Glutamatergic neuron (in vitro differentiated cells): ENCODE measurements at regions not wholly inside any gene's neighbourhood (a gene's known extent, or its start where the extent isn't known, plus 50 kb on each side); places are given as distances from the start of the nearest gene placed in this dataset.

Experiments
- DNase-seq: peaks from one replicate; pipeline ENCODE4 v3.0.0; 2022
- H3K27ac Mint-ChIP-seq: one replicate; pipeline ENCODE4 v1.8.0; 2020; ENCODE audit warnings: mild to moderate bottlenecking, mixed read lengths, inconsistent platforms; ENCODE audit not compliant: unreplicated experiment
- H3K27me3 Mint-ChIP-seq: one replicate; pipeline ENCODE4 v1.8.0; 2020; ENCODE audit warnings: mild to moderate bottlenecking, moderate library complexity, mixed read lengths, inconsistent platforms; ENCODE audit not compliant: unreplicated experiment
- H3K36me3 Mint-ChIP-seq: one replicate; pipeline ENCODE4 v1.8.0; 2020; ENCODE audit warnings: mild to moderate bottlenecking, mixed read lengths, inconsistent platforms; ENCODE audit not compliant: unreplicated experiment
- H3K4me1 Mint-ChIP-seq: one replicate; pipeline ENCODE4 v1.8.0; 2020; ENCODE audit warnings: mild to moderate bottlenecking, low read depth, mixed read lengths, inconsistent platforms; ENCODE audit not compliant: unreplicated experiment
- H3K4me3 Mint-ChIP-seq: one replicate; pipeline ENCODE4 v1.8.0; 2020; ENCODE audit warnings: mild to moderate bottlenecking, mixed read lengths, inconsistent platforms; ENCODE audit not compliant: unreplicated experiment
- H3K9me3 Mint-ChIP-seq: one replicate; pipeline ENCODE4 v1.8.0; 2020; ENCODE audit warnings: mild to moderate bottlenecking, moderate library complexity, mixed read lengths, inconsistent platforms; ENCODE audit not compliant: unreplicated experiment
- TF ChIP-seq, protein P1 (sequence below): fragments of 200-600 bp; sonication (generic); IDR thresholded peaks from one replicate; pipeline ENCODE4 v1.5.0; 2021; ENCODE audit not compliant: partially characterized antibody, unreplicated experiment

DNA sequence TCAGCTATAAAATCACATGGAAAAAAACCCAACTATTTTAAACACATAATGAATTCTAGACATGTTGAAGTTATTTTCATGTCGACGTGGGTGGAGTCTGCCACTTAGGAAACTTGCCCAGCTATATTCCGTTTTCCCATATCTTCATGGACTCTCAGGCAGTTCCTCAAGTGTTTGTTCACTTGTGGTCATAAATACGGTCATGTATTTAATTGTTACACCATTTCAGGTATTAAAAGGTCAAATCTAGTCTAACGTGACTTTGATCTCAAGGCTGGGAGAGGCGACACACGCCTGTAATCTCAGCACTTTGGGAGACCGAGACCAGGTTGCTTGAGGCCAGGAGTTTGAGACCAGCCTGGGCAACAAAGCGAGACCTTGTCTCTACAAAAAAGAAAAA, 346.9 kb downstream of the PBX1 start:
- no peak overlapping the region for H3K27ac Mint-ChIP-seq
- H3K36me3 Mint-ChIP-seq, result no peaks in the 10 kb centered on the region
- no peak overlapping the region for H3K4me3 Mint-ChIP-seq
- H3K4me1 Mint-ChIP-seq, result no peaks in the 10 kb centered on the region
- H3K9me3 Mint-ChIP-seq, result no peaks in the 10 kb centered on the region
- no peaks in the 10 kb centered on the region for H3K27me3 Mint-ChIP-seq
- no peak for DNase-seq
- TF ChIP-seq, protein P1, sequence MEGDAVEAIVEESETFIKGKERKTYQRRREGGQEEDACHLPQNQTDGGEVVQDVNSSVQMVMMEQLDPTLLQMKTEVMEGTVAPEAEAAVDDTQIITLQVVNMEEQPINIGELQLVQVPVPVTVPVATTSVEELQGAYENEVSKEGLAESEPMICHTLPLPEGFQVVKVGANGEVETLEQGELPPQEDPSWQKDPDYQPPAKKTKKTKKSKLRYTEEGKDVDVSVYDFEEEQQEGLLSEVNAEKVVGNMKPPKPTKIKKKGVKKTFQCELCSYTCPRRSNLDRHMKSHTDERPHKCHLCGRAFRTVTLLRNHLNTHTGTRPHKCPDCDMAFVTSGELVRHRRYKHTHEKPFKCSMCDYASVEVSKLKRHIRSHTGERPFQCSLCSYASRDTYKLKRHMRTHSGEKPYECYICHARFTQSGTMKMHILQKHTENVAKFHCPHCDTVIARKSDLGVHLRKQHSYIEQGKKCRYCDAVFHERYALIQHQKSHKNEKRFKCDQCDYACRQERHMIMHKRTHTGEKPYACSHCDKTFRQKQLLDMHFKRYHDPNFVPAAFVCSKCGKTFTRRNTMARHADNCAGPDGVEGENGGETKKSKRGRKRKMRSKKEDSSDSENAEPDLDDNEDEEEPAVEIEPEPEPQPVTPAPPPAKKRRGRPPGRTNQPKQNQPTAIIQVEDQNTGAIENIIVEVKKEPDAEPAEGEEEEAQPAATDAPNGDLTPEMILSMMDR, result no peak

DNA sequence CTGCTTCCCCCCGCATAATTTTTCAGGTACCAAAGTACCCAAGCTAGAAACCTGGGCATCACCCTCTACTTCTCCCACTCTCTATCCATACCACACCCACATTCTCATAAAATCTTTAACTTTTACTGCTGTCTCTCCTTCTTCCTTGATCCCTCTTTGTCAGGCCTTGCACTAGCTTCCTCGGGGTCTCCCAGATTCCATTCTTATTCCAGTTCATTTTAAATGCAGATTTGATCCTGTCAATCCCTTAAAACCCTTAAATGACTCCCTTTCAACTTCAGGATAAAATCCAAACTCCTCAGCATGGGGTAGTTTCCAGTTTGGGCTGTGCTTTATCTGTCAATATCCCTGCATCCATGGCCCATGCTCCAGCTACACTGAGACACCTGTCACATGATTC, 343.5 kb downstream of the PBX1 start:
- no peak for DNase-seq
- Mint-ChIP-seq H3K4me3 (no peak overlapping the region), H3K36me3 (peaks cover 12% of the 10 kb centered on the region), H3K27me3 (no peaks in the 10 kb centered on the region), H3K27ac (no peak overlapping the region), H3K4me1 (no peaks in the 10 kb centered on the region), H3K9me3 (no peaks in the 10 kb centered on the region)
- TF ChIP-seq, protein P1, result no peak
